Uterus (tissue), 2 donors: ENCODE measurements at regions not wholly inside any gene's neighbourhood (a gene's known extent, or its start where the extent isn't known, plus 50 kb on each side); places are given as distances from the start of the nearest gene placed in this dataset.

Experiments used
- POLR2A ChIP-seq, 2 donors: fragments of 450-650 bp; IDR thresholded peaks; one replicate each; pipeline ENCODE4 v1.6.1; 2016; ENCODE audit warnings: antibody characterized with exemption in 2 of 2, mild to moderate bottlenecking in 1 of 2, moderate library complexity in 1 of 2
- TF ChIP-seq, protein P1 (sequence below), 4 experiments: fragments of 200-600 bp in 2 of 4; fragments of 450-650 bp in 2 of 4; sonication (generic) in 2 of 4; IDR thresholded peaks; one replicate each; pipeline ENCODE4 v1.5.1; 2016 to 2019; ENCODE audit warnings: antibody characterized with exemption in 4 of 4, mild to moderate bottlenecking in 2 of 4, moderate library complexity in 1 of 4

DNA sequence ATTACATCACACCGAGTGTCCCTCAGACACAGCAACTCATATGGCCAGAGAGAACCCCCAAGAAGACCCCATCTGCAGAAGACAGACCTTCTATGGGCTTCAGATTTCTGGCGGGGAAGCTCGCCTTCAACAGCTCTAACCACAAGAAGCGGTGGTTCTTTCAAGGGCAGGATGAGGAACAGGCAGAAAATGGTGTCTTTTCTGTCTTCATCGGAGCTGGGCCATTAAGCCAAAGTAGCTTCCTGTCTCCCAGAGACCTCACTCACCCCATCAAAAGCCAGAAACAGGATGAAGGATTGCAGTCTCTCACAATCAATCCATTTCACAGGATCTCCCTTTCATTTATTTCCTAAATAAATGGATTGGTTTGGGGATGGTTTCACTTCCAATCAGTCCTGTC, 149.1 kb downstream of the HERPUD2 start:
- no peak for TF ChIP-seq POLR2A (IDR thresholded peaks at IDR 0.05)
- TF ChIP-seq, protein P1, sequence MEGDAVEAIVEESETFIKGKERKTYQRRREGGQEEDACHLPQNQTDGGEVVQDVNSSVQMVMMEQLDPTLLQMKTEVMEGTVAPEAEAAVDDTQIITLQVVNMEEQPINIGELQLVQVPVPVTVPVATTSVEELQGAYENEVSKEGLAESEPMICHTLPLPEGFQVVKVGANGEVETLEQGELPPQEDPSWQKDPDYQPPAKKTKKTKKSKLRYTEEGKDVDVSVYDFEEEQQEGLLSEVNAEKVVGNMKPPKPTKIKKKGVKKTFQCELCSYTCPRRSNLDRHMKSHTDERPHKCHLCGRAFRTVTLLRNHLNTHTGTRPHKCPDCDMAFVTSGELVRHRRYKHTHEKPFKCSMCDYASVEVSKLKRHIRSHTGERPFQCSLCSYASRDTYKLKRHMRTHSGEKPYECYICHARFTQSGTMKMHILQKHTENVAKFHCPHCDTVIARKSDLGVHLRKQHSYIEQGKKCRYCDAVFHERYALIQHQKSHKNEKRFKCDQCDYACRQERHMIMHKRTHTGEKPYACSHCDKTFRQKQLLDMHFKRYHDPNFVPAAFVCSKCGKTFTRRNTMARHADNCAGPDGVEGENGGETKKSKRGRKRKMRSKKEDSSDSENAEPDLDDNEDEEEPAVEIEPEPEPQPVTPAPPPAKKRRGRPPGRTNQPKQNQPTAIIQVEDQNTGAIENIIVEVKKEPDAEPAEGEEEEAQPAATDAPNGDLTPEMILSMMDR (IDR thresholded peaks at IDR 0.05), result no peak
